Posterior vena cava (tissue), 2 donors: ENCODE measurements at regions not wholly inside any gene's neighbourhood (a gene's known extent, or its start where the extent isn't known, plus 50 kb on each side); places are given as distances from the start of the nearest gene placed in this dataset.
A peak's percentile ranks its signal among the peaks of the same experiment; 100 is the strongest.
"Not testable (repeated sequence)": the region's sequence is repeated elsewhere in the genome, so short reads cannot be mapped to it uniquely, and the experiment has no call there.

Experiments used
- DNase-seq: peaks from one replicate; pipeline ENCODE4 v3.0.0-alpha.2; 2020; ENCODE audit warnings: low spot score
- intact Hi-C, 2 donors: fragments of 100-400 bp; cut with DNase I; formaldehyde crosslinking; loops; one replicate each; pipeline versions ENCODE4 v1.14.1 to v1.14.2; 2022 to 2023
- donor health status: DM: yes; HTN: yes; CAD: no.
- donor health status: DM: yes; HTN: yes; CAD: no.

- no peak for DNase-seq
- intact Hi-C loops: no loop called here
Observed at GRCh38 chr2:188784269-188784762, 189.9 kb upstream of the COL3A1 start.

GRCh38 chr2:188785061-188785460, 189.1 kb upstream of the COL3A1 start:
- DNase-seq: no peak
- intact Hi-C loops: loop anchor here in 1 of 2 donors (5.0 kb wide), 1 partner anchor 192 kb away; no protein-coding TSS in a partner anchor

GRCh38 chr2:188785490-188785889, 188.7 kb upstream of the COL3A1 start:
- intact Hi-C loops: loop anchor here in 1 of 2 donors (5.0 kb wide), 1 partner anchor 192 kb away; no protein-coding TSS in a partner anchor
- DNase-seq: no peak

- DNase-seq: no peak
- intact Hi-C loops: loop anchor here in 1 of 2 donors (5.0 kb wide), 1 partner anchor 191 kb away; no protein-coding TSS in a partner anchor
Observed at GRCh38 chr2:188786368-188786841, 187.8 kb upstream of the COL3A1 start.

- intact Hi-C loops: loop anchor here in 1 of 2 donors (5.0 kb wide), 1 partner anchor 190 kb away; no protein-coding TSS in a partner anchor
- DNase-seq: no peak
Observed at GRCh38 chr2:188787021-188787657, 187.0 kb upstream of the COL3A1 start.

GRCh38 chr2:188787658-188788240, 186.4 kb upstream of the COL3A1 start:
- intact Hi-C loops: loop anchor here in 1 of 2 donors (5.0 kb wide), 1 partner anchor 190 kb away; no protein-coding TSS in a partner anchor
- DNase-seq: no peak

GRCh38 chr2:188788621-188789020, 185.6 kb upstream of the COL3A1 start:
- DNase-seq: peak; percentile 85
- intact Hi-C loops: loop anchor here in 1 of 2 donors (5.0 kb wide), 1 partner anchor 189 kb away; no protein-coding TSS in a partner anchor

- no peak for DNase-seq
- intact Hi-C loops: loop anchor here in 1 of 2 donors (5.0 kb wide), 1 partner anchor 187 kb away; no protein-coding TSS in a partner anchor
Observed at GRCh38 chr2:188789951-188790350, 184.2 kb upstream of the COL3A1 start.

- DNase-seq, intact Hi-C loops: not testable (repeated sequence)
Observed at GRCh38 chr2:188794453-188794852, 179.7 kb upstream of the COL3A1 start.

GRCh38 chr2:188795762-188796161, 178.4 kb upstream of the COL3A1 start:
- no peak for DNase-seq
- intact Hi-C loops: no loop called here

GRCh38 chr2:188797371-188797770, 176.8 kb upstream of the COL3A1 start:
- no peak for DNase-seq
- intact Hi-C loops: no loop called here

- intact Hi-C loops: no loop called here
- DNase-seq: no peak
Observed at GRCh38 chr2:188798159-188798558, 176.0 kb upstream of the COL3A1 start.

- intact Hi-C loops: no loop called here
- no peak for DNase-seq
Observed at GRCh38 chr2:188805219-188805618, 169.0 kb upstream of the COL3A1 start.

GRCh38 chr2:188808947-188809355, 165.2 kb upstream of the COL3A1 start:
- intact Hi-C loops: no loop called here
- no peak for DNase-seq

GRCh38 chr2:188810586-188810985, 163.6 kb upstream of the COL3A1 start:
- intact Hi-C loops: no loop called here
- DNase-seq: no peak

GRCh38 chr2:188811522-188811921, 162.7 kb upstream of the COL3A1 start:
- no peak for DNase-seq
- intact Hi-C loops: no loop called here

- no peak for DNase-seq
- intact Hi-C loops: no loop called here
Observed at GRCh38 chr2:188813315-188813714, 160.9 kb upstream of the COL3A1 start.

GRCh38 chr2:188813857-188814256, 160.3 kb upstream of the COL3A1 start:
- DNase-seq: peak; percentile 65

GRCh38 chr2:188819011-188819410, 155.2 kb upstream of the COL3A1 start:
- no peak for DNase-seq
- intact Hi-C loops: no loop called here

More at GRCh38 chr2:188813857-188814256, 160.3 kb upstream of the COL3A1 start:
- intact Hi-C loops: no loop called here

GRCh38 chr2:188819792-188820191, 154.4 kb upstream of the COL3A1 start:
- DNase-seq: no peak
- intact Hi-C loops: no loop called here
